ENCODE measurements at regions not wholly inside any gene's neighbourhood (a gene's known extent, or its start where the extent isn't known, plus 50 kb on each side); places are given as distances from the start of the nearest gene placed in this dataset.

- TF ChIP-seq EP300 (IDR thresholded peaks at IDR 0.05) (no peak), POLR2AphosphoS5 (IDR thresholded peaks at IDR 0.05) (no peak), POLR2A (IDR thresholded peaks at IDR 0.05) (no peak), CTCF (IDR thresholded peaks at IDR 0.05) (no peak)
These were observed 254.3 kb upstream of the SLITRK1 start for GRCh38 chr13:84136582-84136981.

GRCh38 chr13:84132491-84132890 is 250.2 kb upstream of the SLITRK1 start:
- H3K4me3 ChIP-seq: no peak overlapping the region
- no peak for ATAC-seq (ENCODE audit: low FRiP score in 2 of 2)

More at GRCh38 chr13:84136582-84136981, 254.3 kb upstream of the SLITRK1 start:
- ATAC-seq (ENCODE audit: low FRiP score in 2 of 2) (no peak), DNase-seq (no peak)
- Histone ChIP-seq H3K27ac (no peak overlapping the region), H3K36me3 (no peaks in the 10 kb centered on the region), H3K4me3 (no peak overlapping the region), H3K27me3 (no peaks in the 10 kb centered on the region), H3K9me3 (no peaks in the 10 kb centered on the region), H3K4me1 (no peaks in the 10 kb centered on the region)
- WGBS, 2 donors: 52% methylated on average over 1 of the region's 1 CpG

GRCh38 chr13:84131249-84131648 is 249.0 kb upstream of the SLITRK1 start:
- ATAC-seq (ENCODE audit: low FRiP score in 2 of 2): no peak
- TF ChIP-seq EP300 (IDR thresholded peaks at IDR 0.05): no peak
- no peak for TF ChIP-seq CTCF (IDR thresholded peaks at IDR 0.05)
- TF ChIP-seq POLR2AphosphoS5 (IDR thresholded peaks at IDR 0.05): no peak
- no peak for TF ChIP-seq POLR2A (IDR thresholded peaks at IDR 0.05)
- 90 to 92% methylated on average over 7 of the region's 7 CpGs for WGBS, 2 donors

More at GRCh38 chr13:84132491-84132890, 250.2 kb upstream of the SLITRK1 start:
- TF ChIP-seq CTCF (IDR thresholded peaks at IDR 0.05) (no peak), POLR2A (IDR thresholded peaks at IDR 0.05) (no peak), POLR2AphosphoS5 (IDR thresholded peaks at IDR 0.05) (no peak)
- Histone ChIP-seq H3K27me3 (no peaks in the 10 kb centered on the region), H3K4me1 (no peaks in the 10 kb centered on the region), H3K36me3 (no peaks in the 10 kb centered on the region), H3K27ac (no peak overlapping the region), H3K9me3 (no peaks in the 10 kb centered on the region)
- DNase-seq: no peak

GRCh38 chr13:84130495-84131114 is 248.3 kb upstream of the SLITRK1 start:
- 67 to 73% methylated on average over 1 of the region's 1 CpG for WGBS, 2 donors
- Histone ChIP-seq H3K27ac (no peak overlapping the region), H3K27me3 (no peaks in the 10 kb centered on the region), H3K36me3 (no peaks in the 10 kb centered on the region), H3K9me3 (no peaks in the 10 kb centered on the region), H3K4me1 (no peaks in the 10 kb centered on the region), H3K4me3 (no peak overlapping the region)
- DNase-seq (no peak), ATAC-seq (ENCODE audit: low FRiP score in 2 of 2) (no peak)
- TF ChIP-seq CTCF (IDR thresholded peaks at IDR 0.05): no peak
- no peak for TF ChIP-seq POLR2A (IDR thresholded peaks at IDR 0.05)
- no peak for TF ChIP-seq POLR2AphosphoS5 (IDR thresholded peaks at IDR 0.05)
- no peak for TF ChIP-seq EP300 (IDR thresholded peaks at IDR 0.05)

More at GRCh38 chr13:84131249-84131648, 249.0 kb upstream of the SLITRK1 start:
- no peak overlapping the region for H3K27ac ChIP-seq
- H3K36me3 ChIP-seq: no peaks in the 10 kb centered on the region
- no peaks in the 10 kb centered on the region for H3K9me3 ChIP-seq
- H3K4me1 ChIP-seq: no peaks in the 10 kb centered on the region
- no peaks in the 10 kb centered on the region for H3K27me3 ChIP-seq
- no peak for DNase-seq
- no peak overlapping the region for H3K4me3 ChIP-seq

GRCh38 chr13:84129966-84130365 is 247.7 kb upstream of the SLITRK1 start:
- 85 to 89% methylated on average over 2 of the region's 2 CpGs for WGBS, 2 donors
- Histone ChIP-seq H3K4me1 (no peaks in the 10 kb centered on the region), H3K9me3 (no peaks in the 10 kb centered on the region), H3K36me3 (no peaks in the 10 kb centered on the region), H3K4me3 (no peak overlapping the region), H3K27ac (no peak overlapping the region), H3K27me3 (no peaks in the 10 kb centered on the region)
- DNase-seq (no peak), ATAC-seq (ENCODE audit: low FRiP score in 2 of 2) (no peak)
- no peak for TF ChIP-seq POLR2AphosphoS5 (IDR thresholded peaks at IDR 0.05)
- TF ChIP-seq POLR2A (IDR thresholded peaks at IDR 0.05): no peak
- no peak for TF ChIP-seq CTCF (IDR thresholded peaks at IDR 0.05)
- no peak for TF ChIP-seq EP300 (IDR thresholded peaks at IDR 0.05)

Data from upper lobe of left lung (tissue), 6 donors.